ENCODE measurements at regions not wholly inside any gene's neighbourhood (a gene's known extent, or its start where the extent isn't known, plus 50 kb on each side); places are given as distances from the start of the nearest gene placed in this dataset.

- no peak for DNase-seq (ENCODE audit: low spot score)
These were observed 105.6 kb downstream of the GTPBP8 start for GRCh38 chr3:113096188-113096892.

GRCh38 chr3:113097960-113098447 lies 107.2 kb downstream of the GTPBP8 start:
- no peak for DNase-seq (ENCODE audit: low spot score)

GRCh38 chr3:113100063-113100462 lies 109.3 kb downstream of the GTPBP8 start:
- DNase-seq (ENCODE audit: low spot score): no peak

GRCh38 chr3:113103588-113103987 lies 107.8 kb upstream of the BOC start:
- no peak for DNase-seq (ENCODE audit: low spot score)

- no peak for DNase-seq (ENCODE audit: low spot score)
These were observed 106.8 kb upstream of the BOC start for GRCh38 chr3:113104357-113105092.

GRCh38 chr3:113105093-113105449 lies 106.3 kb upstream of the BOC start:
- DNase-seq (ENCODE audit: low spot score): peak; percentile 5

GRCh38 chr3:113105966-113106660 lies 105.2 kb upstream of the BOC start:
- DNase-seq (ENCODE audit: low spot score): no peak

GRCh38 chr3:113110267-113110666 lies 101.1 kb upstream of the BOC start:
- no peak for DNase-seq (ENCODE audit: low spot score)

- DNase-seq (ENCODE audit: low spot score): no peak
These were observed 100.2 kb upstream of the BOC start for GRCh38 chr3:113111011-113111707.

GRCh38 chr3:113113361-113113760 lies 98.0 kb upstream of the BOC start:
- no peak for DNase-seq (ENCODE audit: low spot score)

- peak; percentile 1 for DNase-seq (ENCODE audit: low spot score)
These were observed 93.7 kb upstream of the BOC start for GRCh38 chr3:113117511-113118234.

GRCh38 chr3:113118336-113118735 lies 93.0 kb upstream of the BOC start:
- no peak for DNase-seq (ENCODE audit: low spot score)

GRCh38 chr3:113124256-113124830 lies 87.0 kb upstream of the BOC start:
- DNase-seq (ENCODE audit: low spot score): no peak

- DNase-seq (ENCODE audit: low spot score): no peak
These were observed 85.4 kb upstream of the BOC start for GRCh38 chr3:113125951-113126350.

GRCh38 chr3:113128386-113129015 lies 82.9 kb upstream of the BOC start:
- no peak for DNase-seq (ENCODE audit: low spot score)

GRCh38 chr3:113129168-113129567 lies 82.2 kb upstream of the BOC start:
- no peak for DNase-seq (ENCODE audit: low spot score)

- DNase-seq (ENCODE audit: low spot score): no peak
These were observed 78.8 kb upstream of the BOC start for GRCh38 chr3:113132571-113132996.

- no peak for DNase-seq (ENCODE audit: low spot score)
These were observed 78.2 kb upstream of the BOC start for GRCh38 chr3:113133140-113133539.

- DNase-seq (ENCODE audit: low spot score): peak; percentile 19
These were observed 75.3 kb upstream of the BOC start for GRCh38 chr3:113136071-113136470.

- no peak for DNase-seq (ENCODE audit: low spot score)
These were observed 74.8 kb upstream of the BOC start for GRCh38 chr3:113136544-113136943.

All from cerebellar cortex (tissue), 1 donor.